Heart left ventricle (tissue), 13 donors: ENCODE measurements at regions not wholly inside any gene's neighbourhood (a gene's known extent, or its start where the extent isn't known, plus 50 kb on each side); places are given as distances from the start of the nearest gene placed in this dataset.

Experiments
- POLR2A ChIP-seq, 2 donors: fragments of 450-650 bp; IDR thresholded peaks; one replicate each; pipeline ENCODE4 v1.6.1; 2017; ENCODE audit warnings: antibody characterized with exemption in 2 of 2, mild to moderate bottlenecking in 2 of 2, moderate library complexity in 2 of 2
- TF ChIP-seq, protein P1 (sequence below), 12 donors: fragments of 200-600 bp; sonication (generic) in 4 of 12; IDR thresholded peaks; one replicate each; pipeline versions ENCODE4 v1.5.0 to v1.8.0; 2018 to 2022; ENCODE audit warnings: antibody characterized with exemption in 12 of 12, mild to moderate bottlenecking in 5 of 12
- donor health status: ischemic (EF 13 %, LVEDD 7.1; RV severe dilation, severe dysfunction).
- donor health status: DM: no; HTN: yes; CAD: no.
- donor health status: DM: no; HTN: no; CAD: no.
- donor health status: ischemic (EF 25% LVEDD 6.9; RV normal size, moderate dysfunction).
- donor health status: ischemic (EF 25% LVEDD 5.7; RV mildly dilated, moderate dysfunction).
- donor health status: ischemic (EF 35%, LVEDD 5.7; RV mildly dilated, moderate dysfunction).
- donor health status: nonischemic (EF 11% LVEDD 7.7; RV severe dilation, severe dysfunction).
- donor health status: DM: yes; HTN: yes; CAD: no.
- donor health status: PGD.
- donor health status: ischemic (EF 29% LVEDD 5.4; RV normal size, mild dysfunction).
- donor health status: nonischemic (EF 23%, LVEDD 6.1; RV moderate dilation, normal function).

GRCh38 chr2:128376241-128377041, 57.8 kb upstream of the HS6ST1 start:
- no peak for TF ChIP-seq POLR2A (IDR thresholded peaks at IDR 0.05)
- TF ChIP-seq, protein P1, sequence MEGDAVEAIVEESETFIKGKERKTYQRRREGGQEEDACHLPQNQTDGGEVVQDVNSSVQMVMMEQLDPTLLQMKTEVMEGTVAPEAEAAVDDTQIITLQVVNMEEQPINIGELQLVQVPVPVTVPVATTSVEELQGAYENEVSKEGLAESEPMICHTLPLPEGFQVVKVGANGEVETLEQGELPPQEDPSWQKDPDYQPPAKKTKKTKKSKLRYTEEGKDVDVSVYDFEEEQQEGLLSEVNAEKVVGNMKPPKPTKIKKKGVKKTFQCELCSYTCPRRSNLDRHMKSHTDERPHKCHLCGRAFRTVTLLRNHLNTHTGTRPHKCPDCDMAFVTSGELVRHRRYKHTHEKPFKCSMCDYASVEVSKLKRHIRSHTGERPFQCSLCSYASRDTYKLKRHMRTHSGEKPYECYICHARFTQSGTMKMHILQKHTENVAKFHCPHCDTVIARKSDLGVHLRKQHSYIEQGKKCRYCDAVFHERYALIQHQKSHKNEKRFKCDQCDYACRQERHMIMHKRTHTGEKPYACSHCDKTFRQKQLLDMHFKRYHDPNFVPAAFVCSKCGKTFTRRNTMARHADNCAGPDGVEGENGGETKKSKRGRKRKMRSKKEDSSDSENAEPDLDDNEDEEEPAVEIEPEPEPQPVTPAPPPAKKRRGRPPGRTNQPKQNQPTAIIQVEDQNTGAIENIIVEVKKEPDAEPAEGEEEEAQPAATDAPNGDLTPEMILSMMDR (IDR thresholded peaks at IDR 0.05): no peak
